ENCODE measurements at regions not wholly inside any gene's neighbourhood (a gene's known extent, or its start where the extent isn't known, plus 50 kb on each side); places are given as distances from the start of the nearest gene placed in this dataset.

DNA sequence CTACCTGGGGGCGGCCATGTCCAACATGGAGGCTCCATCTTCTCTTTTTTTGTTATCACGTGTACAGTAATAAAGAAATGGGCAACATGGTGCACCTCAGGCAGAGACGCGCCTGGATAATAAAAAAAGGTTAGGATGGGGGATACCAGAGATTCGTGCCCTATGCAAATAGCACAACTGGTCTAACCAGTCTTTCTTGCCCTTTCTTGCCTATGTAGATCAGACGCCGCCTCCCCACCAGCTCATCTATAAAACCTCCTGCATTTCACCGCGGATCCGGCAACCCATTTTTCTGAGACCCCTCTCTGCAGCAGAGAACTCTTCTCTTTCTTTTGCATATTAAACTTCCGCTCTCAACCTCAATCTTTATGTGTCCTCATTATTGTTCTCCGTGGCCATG, 68.7 kb downstream of the MYL12B start:
- TF ChIP-seq ELK1 (IDR thresholded peaks at IDR 0.05; ENCODE audit: borderline replicate concordance, low read depth, low read length) (no peak), POLR2A (IDR thresholded peaks at IDR 0.05; ENCODE audit: low read depth, low read length) (no peak), RAD21 (IDR thresholded peaks at IDR 0.05; ENCODE audit: low read length) (no peak), CEBPB (IDR thresholded peaks at IDR 0.05; ENCODE audit: low read depth, low read length) (no peak), MAFK (IDR thresholded peaks at IDR 0.05; ENCODE audit: low read depth, low read length) (no peak), NFE2L2 (IDR thresholded peaks at IDR 0.05; ENCODE audit: low read depth, low read length) (no peak)
- TF ChIP-seq, protein P1, sequence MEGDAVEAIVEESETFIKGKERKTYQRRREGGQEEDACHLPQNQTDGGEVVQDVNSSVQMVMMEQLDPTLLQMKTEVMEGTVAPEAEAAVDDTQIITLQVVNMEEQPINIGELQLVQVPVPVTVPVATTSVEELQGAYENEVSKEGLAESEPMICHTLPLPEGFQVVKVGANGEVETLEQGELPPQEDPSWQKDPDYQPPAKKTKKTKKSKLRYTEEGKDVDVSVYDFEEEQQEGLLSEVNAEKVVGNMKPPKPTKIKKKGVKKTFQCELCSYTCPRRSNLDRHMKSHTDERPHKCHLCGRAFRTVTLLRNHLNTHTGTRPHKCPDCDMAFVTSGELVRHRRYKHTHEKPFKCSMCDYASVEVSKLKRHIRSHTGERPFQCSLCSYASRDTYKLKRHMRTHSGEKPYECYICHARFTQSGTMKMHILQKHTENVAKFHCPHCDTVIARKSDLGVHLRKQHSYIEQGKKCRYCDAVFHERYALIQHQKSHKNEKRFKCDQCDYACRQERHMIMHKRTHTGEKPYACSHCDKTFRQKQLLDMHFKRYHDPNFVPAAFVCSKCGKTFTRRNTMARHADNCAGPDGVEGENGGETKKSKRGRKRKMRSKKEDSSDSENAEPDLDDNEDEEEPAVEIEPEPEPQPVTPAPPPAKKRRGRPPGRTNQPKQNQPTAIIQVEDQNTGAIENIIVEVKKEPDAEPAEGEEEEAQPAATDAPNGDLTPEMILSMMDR (conservative IDR thresholded peaks at IDR 0.05; ENCODE audit: low read depth, low read length): no peak
- TF ChIP-seq, protein P2, sequence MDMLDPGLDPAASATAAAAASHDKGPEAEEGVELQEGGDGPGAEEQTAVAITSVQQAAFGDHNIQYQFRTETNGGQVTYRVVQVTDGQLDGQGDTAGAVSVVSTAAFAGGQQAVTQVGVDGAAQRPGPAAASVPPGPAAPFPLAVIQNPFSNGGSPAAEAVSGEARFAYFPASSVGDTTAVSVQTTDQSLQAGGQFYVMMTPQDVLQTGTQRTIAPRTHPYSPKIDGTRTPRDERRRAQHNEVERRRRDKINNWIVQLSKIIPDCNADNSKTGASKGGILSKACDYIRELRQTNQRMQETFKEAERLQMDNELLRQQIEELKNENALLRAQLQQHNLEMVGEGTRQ (IDR thresholded peaks at IDR 0.05; ENCODE audit: low read depth, low read length): no peak

All from IMR-90 (cell line).